CD4-positive, CD25-positive, alpha-beta regulatory T cell (primary cell): ENCODE measurements at regions not wholly inside any gene's neighbourhood (a gene's known extent, or its start where the extent isn't known, plus 50 kb on each side); places are given as distances from the start of the nearest gene placed in this dataset.

ENCODE experiments used
- ATAC-seq, 2 donors: fragments of 150-1000 bp; cut with Tn5 transposase; one replicate each; pipeline ENCODE4 v1.10.0; 2021; ENCODE audit warnings: low read depth in 2 of 2, moderate number of reproducible peaks in 2 of 2, moderate library complexity in 1 of 2
- DNase-seq, 3 donors: peaks; one replicate each; pipeline versions ENCODE4 v3.0.0 to v3.0.0-alpha.2; 2012 to 2022; ENCODE audit warnings: mixed read lengths in 1 of 3
- H3K27ac ChIP-seq: one replicate; pipeline ENCODE4 v1.7.0; 2013; ENCODE audit warnings: mild to moderate bottlenecking, low read length; ENCODE audit not compliant: insufficient read depth, poor library complexity, severe bottlenecking
- H3K27me3 ChIP-seq: one replicate; pipeline ENCODE4 v1.7.0; 2013; ENCODE audit warnings: low read length; ENCODE audit not compliant: control insufficient read depth, insufficient read depth
- H3K36me3 ChIP-seq: one replicate; pipeline ENCODE4 v1.7.0; 2013; ENCODE audit warnings: mild to moderate bottlenecking, low read length, moderate library complexity; ENCODE audit not compliant: control insufficient read depth, insufficient read depth
- H3K4me1 ChIP-seq: 2 replicates; pipeline ENCODE4 v1.7.0; 2013; ENCODE audit warnings: mild to moderate bottlenecking, low read length; ENCODE audit not compliant: insufficient read depth, control insufficient read depth, poor library complexity, severe bottlenecking
- H3K4me3 ChIP-seq: one replicate; pipeline ENCODE4 v1.7.0; 2013; ENCODE audit warnings: low read depth, mild to moderate bottlenecking, low read length, moderate library complexity
- H3K9me3 ChIP-seq, 2 experiments: 1 replicate in 1 of 2; 2 replicates in 1 of 2; pipeline ENCODE4 v1.7.0; 2013; ENCODE audit warnings: low read length in 2 of 2, mild to moderate bottlenecking in 1 of 2, moderate library complexity in 1 of 2; ENCODE audit not compliant: control insufficient read depth in 2 of 2
- H3K27ac Mint-ChIP-seq, 3 donors: one replicate each; pipeline ENCODE4 v1.8.0; 2020 to 2022; ENCODE audit warnings: mild to moderate bottlenecking in 3 of 3, mixed read lengths in 3 of 3, moderate library complexity in 2 of 3
- H3K27me3 Mint-ChIP-seq: one replicate; pipeline ENCODE4 v1.8.0; 2022; ENCODE audit warnings: mild to moderate bottlenecking, mixed read lengths
- H3K36me3 Mint-ChIP-seq: one replicate; pipeline ENCODE4 v1.8.0; 2020; ENCODE audit warnings: mixed read lengths
- H3K4me1 Mint-ChIP-seq, 4 donors: one replicate each; pipeline ENCODE4 v1.8.0; 2020 to 2022; ENCODE audit warnings: mixed read lengths in 4 of 4, mild to moderate bottlenecking in 1 of 4
- H3K4me3 Mint-ChIP-seq, 4 donors: one replicate each; pipeline ENCODE4 v1.8.0; 2020 to 2022; ENCODE audit warnings: mild to moderate bottlenecking in 4 of 4, mixed read lengths in 4 of 4, moderate library complexity in 3 of 4
- H3K9me3 Mint-ChIP-seq, 7 donors: one replicate each; pipeline ENCODE4 v1.8.0; 2020 to 2022; ENCODE audit warnings: mixed read lengths in 7 of 7, mild to moderate bottlenecking in 3 of 7, moderate library complexity in 2 of 7

DNA sequence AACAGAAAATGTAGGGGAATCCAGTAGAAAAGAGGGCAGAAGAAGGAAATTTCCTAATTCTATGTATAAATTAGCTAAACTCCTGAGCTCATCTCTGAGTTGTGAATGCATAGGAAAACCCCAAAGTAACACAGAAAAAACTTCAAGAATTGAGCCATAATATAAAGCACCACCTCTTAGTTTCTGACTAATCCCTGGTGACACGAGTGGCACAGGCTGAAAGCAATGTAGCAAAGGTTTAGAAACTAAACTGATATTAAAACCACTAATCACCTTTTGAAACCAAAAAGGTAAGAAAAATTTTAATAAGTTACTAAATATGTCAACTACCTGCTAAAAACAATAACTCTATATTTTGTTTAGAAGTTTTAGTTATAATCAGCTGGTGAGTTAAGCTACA is 255.6 kb upstream of the NECTIN3 start:
- H3K36me3 ChIP-seq: no peaks in the 10 kb centered on the region
- H3K27me3 ChIP-seq: no peaks in the 10 kb centered on the region
- Mint-ChIP-seq H3K27ac (no peak overlapping the region), H3K27me3 (no peaks in the 10 kb centered on the region), H3K36me3 (no peaks in the 10 kb centered on the region), H3K9me3 (peaks cover 0 to 4% (median 0%) of the 10 kb centered on the region in 7 donors), H3K4me3 (no peak overlapping the region), H3K4me1 (peaks cover 0 to 5% (median 1%) of the 10 kb centered on the region in 4 donors)
- H3K9me3 ChIP-seq: no peaks in the 10 kb centered on the region
- no peak for ATAC-seq
- no peak for DNase-seq
- no peaks in the 10 kb centered on the region for H3K4me1 ChIP-seq
- H3K27ac ChIP-seq: no peak overlapping the region
- H3K4me3 ChIP-seq: no peak overlapping the region

DNA sequence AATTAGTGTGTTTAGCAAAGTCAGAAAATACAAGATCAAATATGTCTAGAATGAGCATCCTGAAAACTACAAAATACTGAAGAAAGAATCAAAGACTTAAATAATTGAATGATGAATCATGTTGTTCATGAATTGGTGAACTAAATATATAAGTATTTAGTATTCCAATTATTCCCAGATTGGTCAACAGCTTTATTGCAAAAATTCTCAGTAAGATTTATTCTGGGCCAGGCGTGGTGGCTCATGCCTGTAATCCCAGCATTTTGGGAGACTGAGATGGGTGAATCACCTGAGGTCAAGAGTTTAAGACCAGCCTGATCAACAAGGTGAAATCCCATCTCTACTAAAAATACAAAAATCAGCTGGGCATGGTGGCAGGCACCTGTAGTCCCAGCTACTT is 250.0 kb upstream of the NECTIN3 start:
- no peak overlapping the region for H3K4me3 Mint-ChIP-seq
- Histone ChIP-seq H3K9me3 (no peaks in the 10 kb centered on the region), H3K27me3 (no peaks in the 10 kb centered on the region), H3K4me3 (no peak overlapping the region), H3K4me1 (no peaks in the 10 kb centered on the region), H3K36me3 (no peaks in the 10 kb centered on the region), H3K27ac (no peak overlapping the region)
- no peaks in the 10 kb centered on the region for H3K4me1 Mint-ChIP-seq
- H3K27ac Mint-ChIP-seq: no peak overlapping the region
- no peaks in the 10 kb centered on the region for H3K27me3 Mint-ChIP-seq
- peaks cover 0 to 4% (median 0%) of the 10 kb centered on the region in 7 donors for H3K9me3 Mint-ChIP-seq
- no peaks in the 10 kb centered on the region for H3K36me3 Mint-ChIP-seq
- DNase-seq: no peak
- no peak for ATAC-seq

- H3K27me3 Mint-ChIP-seq: no peaks in the 10 kb centered on the region
- no peak overlapping the region for H3K27ac Mint-ChIP-seq
- H3K4me3 Mint-ChIP-seq: no peak overlapping the region
Measured at GRCh38 chr3:110822971-110823370, 248.6 kb upstream of the NECTIN3 start.

DNA sequence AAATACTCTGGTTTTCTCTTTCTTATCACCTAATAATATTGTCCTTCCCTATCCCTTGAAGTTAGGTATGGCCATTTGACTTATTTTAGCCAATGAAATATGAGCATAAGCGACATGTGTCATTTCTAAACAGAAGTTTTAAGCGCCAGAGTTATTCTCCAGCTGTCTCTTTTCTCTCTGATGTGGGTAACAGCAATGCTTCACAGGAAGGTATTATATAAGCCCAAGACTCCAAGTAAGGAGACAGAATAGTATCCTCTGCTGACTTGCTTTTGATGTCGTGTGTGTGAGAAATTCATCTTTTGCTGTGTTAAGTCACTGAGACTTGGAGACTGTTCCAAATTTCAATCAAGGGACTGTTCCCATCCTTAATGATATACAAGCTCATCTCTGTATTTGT is 224.6 kb upstream of the NECTIN3 start:
- Histone ChIP-seq H3K27ac (no peak overlapping the region), H3K4me3 (no peak overlapping the region), H3K9me3 (no peaks in the 10 kb centered on the region), H3K4me1 (no peaks in the 10 kb centered on the region), H3K27me3 (no peaks in the 10 kb centered on the region), H3K36me3 (no peaks in the 10 kb centered on the region)
- DNase-seq: no peak
- Mint-ChIP-seq H3K27ac (no peak overlapping the region), H3K36me3 (no peaks in the 10 kb centered on the region), H3K4me3 (no peak overlapping the region), H3K4me1 (no peaks in the 10 kb centered on the region), H3K9me3 (peaks cover 0 to 4% (median 2%) of the 10 kb centered on the region in 7 donors), H3K27me3 (no peaks in the 10 kb centered on the region)
- no peak for ATAC-seq

More at GRCh38 chr3:110822971-110823370, 248.6 kb upstream of the NECTIN3 start:
- DNase-seq (no peak), ATAC-seq (no peak)
- Histone ChIP-seq H3K4me3 (no peak overlapping the region), H3K36me3 (no peaks in the 10 kb centered on the region), H3K27ac (no peak overlapping the region), H3K27me3 (no peaks in the 10 kb centered on the region), H3K4me1 (no peaks in the 10 kb centered on the region), H3K9me3 (no peaks in the 10 kb centered on the region)
- no peaks in the 10 kb centered on the region for H3K36me3 Mint-ChIP-seq
- peaks cover 0 to 2% (median 0%) of the 10 kb centered on the region in 7 donors for H3K9me3 Mint-ChIP-seq
- H3K4me1 Mint-ChIP-seq: no peaks in the 10 kb centered on the region

DNA sequence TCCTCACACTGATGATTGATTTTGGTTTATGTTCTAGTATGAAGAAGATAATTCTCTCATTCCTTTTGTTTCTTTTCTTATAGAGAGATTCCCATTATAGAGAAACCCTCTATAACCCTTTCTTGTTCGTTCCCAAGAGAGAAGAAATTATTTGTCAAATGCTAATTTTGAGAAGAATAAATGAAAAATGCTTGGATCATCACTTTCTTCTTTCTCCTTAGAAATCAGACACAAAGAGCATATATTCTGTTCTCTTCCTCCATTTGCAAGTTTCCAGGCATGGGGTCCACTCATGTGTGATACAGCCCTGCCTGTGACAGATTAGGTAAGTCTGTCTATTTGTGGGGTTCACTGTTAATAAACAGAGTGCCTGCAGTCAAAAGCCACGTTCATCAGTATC is 222.6 kb upstream of the NECTIN3 start:
- Histone ChIP-seq H3K27me3 (no peaks in the 10 kb centered on the region), H3K27ac (no peak overlapping the region), H3K9me3 (no peaks in the 10 kb centered on the region), H3K4me3 (no peak overlapping the region), H3K36me3 (no peaks in the 10 kb centered on the region), H3K4me1 (no peaks in the 10 kb centered on the region)
- peaks cover 5% of the 10 kb centered on the region for H3K27me3 Mint-ChIP-seq
- H3K36me3 Mint-ChIP-seq: no peaks in the 10 kb centered on the region
- peaks cover 0 to 4% (median 2%) of the 10 kb centered on the region in 7 donors for H3K9me3 Mint-ChIP-seq
- no peak overlapping the region for H3K4me3 Mint-ChIP-seq
- no peak for ATAC-seq
- DNase-seq: no peak
- no peaks in the 10 kb centered on the region for H3K4me1 Mint-ChIP-seq
- no peak overlapping the region for H3K27ac Mint-ChIP-seq

DNA sequence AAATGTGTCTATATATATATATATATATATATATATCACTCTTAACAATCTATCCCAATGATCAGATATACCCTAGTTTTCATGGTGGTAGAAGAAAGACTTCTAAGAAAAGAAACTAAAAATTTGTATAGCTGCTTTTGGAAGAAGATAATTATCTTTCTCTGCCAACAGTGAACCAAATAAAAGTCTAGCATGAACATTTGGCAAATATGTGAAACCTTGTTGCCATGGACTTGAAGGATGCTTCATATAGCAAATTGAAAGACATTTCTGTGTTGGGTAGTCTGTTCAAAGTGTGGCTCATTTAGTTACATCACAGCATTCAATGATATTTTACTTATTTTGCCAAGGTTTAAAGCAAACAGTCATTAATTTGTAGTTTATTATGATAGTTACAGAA is 219.9 kb upstream of the NECTIN3 start:
- no peaks in the 10 kb centered on the region for H3K27me3 ChIP-seq
- Mint-ChIP-seq H3K27ac (no peak overlapping the region), H3K4me1 (no peaks in the 10 kb centered on the region), H3K36me3 (no peaks in the 10 kb centered on the region), H3K9me3 (peaks cover 0 to 3% (median 0%) of the 10 kb centered on the region in 7 donors), H3K4me3 (no peak overlapping the region), H3K27me3 (peaks cover 6% of the 10 kb centered on the region)
- no peak overlapping the region for H3K27ac ChIP-seq
- no peaks in the 10 kb centered on the region for H3K9me3 ChIP-seq
- DNase-seq: no peak
- H3K4me1 ChIP-seq: no peaks in the 10 kb centered on the region
- ATAC-seq: no peak
- no peaks in the 10 kb centered on the region for H3K36me3 ChIP-seq
- no peak overlapping the region for H3K4me3 ChIP-seq

DNA sequence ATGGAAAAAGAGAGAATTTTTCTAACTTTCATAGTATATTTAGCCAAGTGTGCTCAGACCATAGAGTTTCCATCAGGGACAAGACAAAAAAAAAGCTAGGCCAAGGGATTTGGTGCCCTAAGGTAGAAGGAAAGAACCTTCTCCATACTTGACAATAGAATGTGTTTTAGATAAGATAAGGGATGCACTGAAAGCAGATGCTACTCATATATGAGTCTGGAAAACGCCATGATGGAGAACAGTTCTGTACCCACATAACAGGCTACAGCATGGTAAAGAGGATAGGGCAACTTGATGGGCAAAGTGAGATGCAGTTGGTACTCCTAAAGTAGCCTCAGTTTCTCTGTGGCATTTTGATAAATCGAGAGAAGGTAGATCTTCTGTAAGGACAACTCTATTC is 216.4 kb upstream of the NECTIN3 start:
- Mint-ChIP-seq H3K36me3 (no peaks in the 10 kb centered on the region), H3K9me3 (peaks cover 0 to 2% (median 0%) of the 10 kb centered on the region in 7 donors), H3K27me3 (peaks cover 6% of the 10 kb centered on the region), H3K4me1 (no peaks in the 10 kb centered on the region), H3K4me3 (no peak overlapping the region), H3K27ac (no peak overlapping the region)
- Histone ChIP-seq H3K36me3 (no peaks in the 10 kb centered on the region), H3K9me3 (no peaks in the 10 kb centered on the region), H3K4me1 (no peaks in the 10 kb centered on the region), H3K27me3 (no peaks in the 10 kb centered on the region), H3K27ac (no peak overlapping the region), H3K4me3 (no peak overlapping the region)
- DNase-seq (no peak), ATAC-seq (no peak)

DNA sequence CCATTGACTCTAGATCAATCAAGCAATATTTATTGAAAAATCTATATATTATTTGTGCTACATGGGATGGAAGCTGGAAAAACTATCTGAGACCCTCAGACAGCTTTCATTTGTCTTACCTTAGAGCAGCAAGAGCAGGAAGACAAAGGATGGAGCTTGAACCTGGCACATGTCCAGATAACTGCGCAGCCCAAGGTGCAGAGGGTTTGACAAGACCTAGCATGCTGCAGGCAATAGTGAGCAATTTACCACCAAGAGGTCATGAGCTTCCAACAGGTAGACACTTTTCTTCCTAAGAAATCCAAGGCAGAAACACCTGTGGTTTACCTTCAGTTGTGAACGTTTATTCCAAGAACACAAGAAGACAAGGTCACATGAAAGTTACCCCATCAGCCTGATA is 214.7 kb upstream of the NECTIN3 start:
- Mint-ChIP-seq H3K27ac (no peak overlapping the region), H3K4me3 (no peak overlapping the region), H3K27me3 (peaks cover 6% of the 10 kb centered on the region), H3K36me3 (no peaks in the 10 kb centered on the region), H3K4me1 (no peaks in the 10 kb centered on the region), H3K9me3 (peaks cover 0 to 1% (median 0%) of the 10 kb centered on the region in 7 donors)
- Histone ChIP-seq H3K36me3 (no peaks in the 10 kb centered on the region), H3K4me3 (no peak overlapping the region), H3K27me3 (no peaks in the 10 kb centered on the region), H3K9me3 (no peaks in the 10 kb centered on the region), H3K4me1 (no peaks in the 10 kb centered on the region), H3K27ac (no peak overlapping the region)
- ATAC-seq (no peak), DNase-seq (no peak)
